T-helper 1 cell treated with Interleukin-12 subunit alpha and Interleukin-12 subunit beta and Interleukin-4 antibody, amounts not matched to agents 30 μg/mL and 1 μg/mL, for 36 hours (primary cell): ENCODE measurements at regions not wholly inside any gene's neighbourhood (a gene's known extent, or its start where the extent isn't known, plus 50 kb on each side); places are given as distances from the start of the nearest gene placed in this dataset.

Source experiments
- H3K27ac Mint-ChIP-seq: one replicate; pipeline ENCODE4 v1.8.0; 2021; ENCODE audit warnings: mild to moderate bottlenecking, mixed read lengths
- H3K27me3 Mint-ChIP-seq: one replicate; pipeline ENCODE4 v1.8.0; 2021; ENCODE audit warnings: low read depth, mixed read lengths
- H3K36me3 Mint-ChIP-seq: one replicate; pipeline ENCODE4 v1.8.0; 2021; ENCODE audit warnings: low read depth, mixed read lengths
- H3K4me1 Mint-ChIP-seq: one replicate; pipeline ENCODE4 v1.8.0; 2021; ENCODE audit warnings: low read depth, mixed read lengths
- H3K4me3 Mint-ChIP-seq: one replicate; pipeline ENCODE4 v1.8.0; 2021; ENCODE audit warnings: mild to moderate bottlenecking, moderate library complexity, mixed read lengths
- H3K9me3 Mint-ChIP-seq: one replicate; pipeline ENCODE4 v1.8.0; 2021; ENCODE audit warnings: mixed read lengths

DNA sequence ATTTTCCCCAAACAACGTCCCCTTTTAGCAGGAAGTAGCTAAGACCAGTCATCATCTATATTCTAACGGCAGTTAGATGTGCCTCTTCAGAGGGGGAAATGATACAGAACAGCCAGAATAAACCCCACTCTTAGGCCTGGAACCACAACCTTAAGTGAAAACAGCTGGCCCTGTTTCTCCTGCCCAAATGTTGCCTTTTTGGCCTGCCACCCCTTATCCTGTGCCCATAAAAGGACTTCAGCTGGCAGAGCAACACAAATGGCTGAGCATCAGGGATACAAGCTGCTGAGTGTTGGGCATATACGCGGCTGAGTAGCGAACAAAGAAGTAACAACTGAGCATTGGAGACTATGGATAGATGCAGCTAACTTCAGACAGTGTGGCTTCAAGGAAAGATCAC lies 1491.4 kb downstream of the LRRC4C start:
- Mint-ChIP-seq H3K27me3 (no peaks in the 10 kb centered on the region), H3K9me3 (peaks cover 24% of the 10 kb centered on the region), H3K4me1 (no peaks in the 10 kb centered on the region)

DNA sequence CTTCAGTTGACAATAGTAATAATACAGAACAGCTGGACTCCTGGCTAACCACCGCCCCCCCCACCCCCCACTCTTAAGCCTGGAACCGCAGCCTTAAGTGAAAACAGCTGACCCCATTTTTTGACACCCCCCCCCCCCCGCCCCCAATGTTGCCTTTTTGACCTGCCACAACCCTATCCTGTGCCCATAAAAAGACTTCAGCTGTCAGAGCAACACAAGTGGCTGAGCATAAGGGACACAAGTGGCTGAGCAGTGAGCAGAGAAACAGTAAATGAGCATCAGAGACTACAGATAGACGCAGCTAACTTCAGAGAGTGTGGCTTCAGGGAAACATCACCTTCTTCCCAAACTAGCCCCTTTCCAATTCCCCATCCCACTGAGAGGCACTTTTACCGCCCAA lies 1493.8 kb downstream of the LRRC4C start:
- Mint-ChIP-seq H3K27ac (no peak overlapping the region), H3K9me3 (peaks cover 20% of the 10 kb centered on the region), H3K27me3 (no peaks in the 10 kb centered on the region), H3K4me3 (no peak overlapping the region), H3K36me3 (no peaks in the 10 kb centered on the region), H3K4me1 (no peaks in the 10 kb centered on the region)

More for the DNA sequence above, 1491.4 kb downstream of the LRRC4C start:
- H3K4me3 Mint-ChIP-seq: no peak overlapping the region
- no peaks in the 10 kb centered on the region for H3K36me3 Mint-ChIP-seq
- no peak overlapping the region for H3K27ac Mint-ChIP-seq

DNA sequence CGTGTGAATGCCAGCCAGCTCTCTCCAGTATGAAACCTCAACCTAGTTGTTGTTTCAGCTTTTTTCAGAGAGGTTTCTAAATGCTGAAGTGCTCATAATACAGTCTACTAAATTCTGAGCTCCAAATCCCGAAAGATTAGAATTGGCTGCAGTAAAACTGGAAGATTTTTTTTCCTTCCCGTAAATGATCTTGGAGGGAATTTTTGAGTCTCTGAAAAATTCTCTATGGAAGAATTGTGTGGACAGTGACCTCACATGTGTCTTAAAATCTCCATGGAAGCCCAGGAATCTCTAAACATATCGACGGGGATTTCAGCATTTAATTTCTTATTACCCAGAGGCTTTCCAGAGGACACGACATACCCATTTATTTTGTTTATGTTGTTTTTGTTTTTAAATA lies 1499.2 kb downstream of the LRRC4C start:
- Mint-ChIP-seq H3K27me3 (no peaks in the 10 kb centered on the region), H3K27ac (no peak overlapping the region), H3K4me1 (no peaks in the 10 kb centered on the region)

DNA sequence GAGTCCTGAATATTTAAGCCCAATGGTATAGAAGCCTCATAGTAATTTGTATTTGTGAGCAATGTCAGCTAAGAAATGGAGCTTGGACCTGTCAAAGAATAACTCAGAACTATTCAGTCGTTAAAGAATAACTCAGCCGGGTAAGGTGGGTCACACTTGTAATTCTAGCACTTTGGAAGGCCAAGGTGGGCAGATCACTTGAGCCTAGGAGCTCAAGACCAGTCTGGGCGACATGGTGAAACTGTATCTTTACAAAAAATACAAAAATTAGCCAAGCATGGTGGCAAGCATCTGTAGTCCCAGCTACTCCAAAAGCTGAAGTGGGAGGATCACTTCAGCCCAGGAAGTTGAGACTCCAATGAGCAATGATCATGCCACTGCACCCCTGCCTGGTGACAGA lies 1526.5 kb downstream of the LRRC4C start:
- no peak overlapping the region for H3K27ac Mint-ChIP-seq
- no peaks in the 10 kb centered on the region for H3K4me1 Mint-ChIP-seq
- H3K9me3 Mint-ChIP-seq: peaks cover 23% of the 10 kb centered on the region
- H3K4me3 Mint-ChIP-seq: no peak overlapping the region
- H3K36me3 Mint-ChIP-seq: no peaks in the 10 kb centered on the region
- no peaks in the 10 kb centered on the region for H3K27me3 Mint-ChIP-seq

More for the DNA sequence above, 1499.2 kb downstream of the LRRC4C start:
- Mint-ChIP-seq H3K36me3 (no peaks in the 10 kb centered on the region), H3K4me3 (no peak overlapping the region), H3K9me3 (peaks cover 22% of the 10 kb centered on the region)

DNA sequence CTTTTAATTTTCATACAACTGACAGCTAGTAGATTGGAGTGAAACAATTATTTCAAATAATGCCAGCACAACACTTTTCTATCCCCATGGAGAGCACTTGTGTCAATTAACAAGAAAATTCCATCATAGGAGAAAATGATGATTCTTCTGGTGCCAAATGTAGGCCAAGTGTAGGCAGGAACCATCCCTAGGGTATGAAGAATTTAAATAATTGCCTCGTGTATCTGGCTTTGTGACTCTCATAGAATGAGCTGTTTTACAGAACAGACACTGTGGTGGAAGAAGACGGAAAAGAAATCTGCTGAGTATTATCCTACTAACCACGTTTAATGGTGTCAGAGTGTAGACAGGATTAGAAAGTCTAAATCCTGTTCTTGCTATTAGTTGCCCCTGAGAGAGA lies 1542.2 kb downstream of the LRRC4C start:
- H3K9me3 Mint-ChIP-seq: peaks cover 49% of the 10 kb centered on the region
- no peaks in the 10 kb centered on the region for H3K27me3 Mint-ChIP-seq
- H3K4me1 Mint-ChIP-seq: no peaks in the 10 kb centered on the region
- H3K36me3 Mint-ChIP-seq: no peaks in the 10 kb centered on the region
- H3K4me3 Mint-ChIP-seq: no peak overlapping the region
- H3K27ac Mint-ChIP-seq: no peak overlapping the region

- Mint-ChIP-seq H3K9me3 (peaks cover 23% of the 10 kb centered on the region), H3K36me3 (no peaks in the 10 kb centered on the region), H3K4me3 (no peak overlapping the region), H3K27me3 (no peaks in the 10 kb centered on the region), H3K4me1 (no peaks in the 10 kb centered on the region), H3K27ac (no peak overlapping the region)
Measured at GRCh38 chr11:39910087-39910486, 1549.4 kb downstream of the LRRC4C start.

DNA sequence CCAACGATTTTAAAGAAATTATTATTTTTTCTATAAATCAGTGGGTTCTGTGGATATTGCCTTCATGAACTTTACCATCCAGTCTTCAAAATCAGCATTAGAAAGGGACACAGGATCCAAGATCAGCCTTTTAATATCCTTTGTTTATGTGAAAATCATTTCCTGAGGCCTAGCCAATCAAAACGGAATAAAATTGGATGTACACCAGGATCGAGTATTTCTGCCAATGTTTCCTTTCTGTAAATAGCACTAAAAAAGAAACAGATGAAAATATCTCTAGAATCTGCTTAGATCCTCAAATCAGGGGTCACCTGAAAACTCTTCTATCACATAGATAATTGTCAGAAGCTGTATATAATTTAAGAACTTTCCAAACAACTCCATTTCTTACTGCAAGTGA lies 1598.5 kb downstream of the LRRC4C start:
- peaks cover 22% of the 10 kb centered on the region for H3K9me3 Mint-ChIP-seq
- no peaks in the 10 kb centered on the region for H3K36me3 Mint-ChIP-seq
- H3K27me3 Mint-ChIP-seq: no peaks in the 10 kb centered on the region
- no peaks in the 10 kb centered on the region for H3K4me1 Mint-ChIP-seq
- H3K4me3 Mint-ChIP-seq: no peak overlapping the region
- no peak overlapping the region for H3K27ac Mint-ChIP-seq

DNA sequence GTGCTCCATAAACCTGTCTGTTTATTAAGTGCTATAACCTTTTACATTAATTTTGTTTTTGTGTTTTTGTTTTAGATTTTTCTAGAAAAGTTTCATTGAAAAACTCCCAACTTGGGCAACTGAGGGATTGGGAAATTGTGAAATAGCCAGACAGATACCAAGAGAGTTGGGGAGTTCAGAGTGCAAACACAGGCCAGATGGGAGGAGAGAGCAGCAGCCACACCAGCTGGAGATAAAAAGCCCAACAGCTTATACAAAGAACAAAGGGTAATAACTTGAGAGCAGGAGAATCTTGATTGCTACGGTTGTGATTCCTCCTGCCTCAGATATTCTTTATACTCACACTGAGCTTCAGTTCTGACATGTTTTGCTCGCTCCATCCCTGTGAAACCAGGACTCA lies 1642.2 kb downstream of the LRRC4C start:
- H3K27me3 Mint-ChIP-seq: no peaks in the 10 kb centered on the region
- H3K27ac Mint-ChIP-seq: no peak overlapping the region
- peaks cover 52% of the 10 kb centered on the region for H3K9me3 Mint-ChIP-seq

DNA sequence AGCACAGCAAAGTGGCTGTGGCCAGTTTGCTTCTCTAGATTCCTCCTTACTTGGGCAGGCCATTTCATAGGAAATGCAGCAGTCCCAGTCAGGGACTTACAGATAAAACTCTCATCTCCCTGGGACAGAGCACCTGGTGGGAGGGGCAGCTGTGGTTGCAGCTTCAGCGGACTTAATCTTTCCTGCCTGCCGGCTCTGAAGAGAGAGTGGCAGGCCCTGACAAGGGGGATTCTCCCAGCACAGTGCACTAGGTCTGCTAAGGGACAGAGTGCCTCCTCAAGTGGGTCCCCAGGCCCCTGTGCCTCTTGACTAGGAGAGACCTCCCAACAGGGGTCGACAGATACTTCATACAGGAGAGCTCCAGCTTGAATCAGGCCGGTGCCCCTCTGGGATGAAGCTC lies 1649.1 kb downstream of the LRRC4C start:
- H3K9me3 Mint-ChIP-seq: peaks cover 51% of the 10 kb centered on the region
- H3K36me3 Mint-ChIP-seq: no peaks in the 10 kb centered on the region
- H3K4me1 Mint-ChIP-seq: no peaks in the 10 kb centered on the region
- H3K4me3 Mint-ChIP-seq: no peak overlapping the region
- H3K27me3 Mint-ChIP-seq: no peaks in the 10 kb centered on the region
- H3K27ac Mint-ChIP-seq: no peak overlapping the region

More for the DNA sequence above, 1642.2 kb downstream of the LRRC4C start:
- Mint-ChIP-seq H3K36me3 (no peaks in the 10 kb centered on the region), H3K4me1 (no peaks in the 10 kb centered on the region), H3K4me3 (no peak overlapping the region)

DNA sequence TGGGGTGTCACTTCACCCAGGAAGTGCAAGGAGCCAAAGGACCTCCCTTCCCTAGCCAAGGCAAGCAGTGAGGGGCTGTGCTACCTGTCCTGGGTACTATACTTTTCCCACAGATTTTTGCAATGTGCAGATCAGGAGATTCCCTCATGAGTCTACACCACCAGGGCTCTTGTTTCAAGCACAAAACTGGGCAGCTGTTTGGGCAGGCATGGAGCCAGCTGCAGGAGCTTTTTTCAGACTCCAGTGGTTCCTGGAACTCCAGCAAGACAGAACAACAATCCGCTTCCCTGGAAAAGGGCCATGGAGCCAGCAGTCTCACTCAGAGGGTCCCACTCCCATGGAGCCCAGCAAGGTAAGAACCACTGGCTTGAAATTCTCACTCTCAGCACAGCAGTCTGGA lies 1649.6 kb downstream of the LRRC4C start:
- Mint-ChIP-seq H3K36me3 (no peaks in the 10 kb centered on the region), H3K9me3 (peaks cover 48% of the 10 kb centered on the region), H3K4me3 (no peak overlapping the region), H3K4me1 (no peaks in the 10 kb centered on the region), H3K27ac (no peak overlapping the region), H3K27me3 (no peaks in the 10 kb centered on the region)

DNA sequence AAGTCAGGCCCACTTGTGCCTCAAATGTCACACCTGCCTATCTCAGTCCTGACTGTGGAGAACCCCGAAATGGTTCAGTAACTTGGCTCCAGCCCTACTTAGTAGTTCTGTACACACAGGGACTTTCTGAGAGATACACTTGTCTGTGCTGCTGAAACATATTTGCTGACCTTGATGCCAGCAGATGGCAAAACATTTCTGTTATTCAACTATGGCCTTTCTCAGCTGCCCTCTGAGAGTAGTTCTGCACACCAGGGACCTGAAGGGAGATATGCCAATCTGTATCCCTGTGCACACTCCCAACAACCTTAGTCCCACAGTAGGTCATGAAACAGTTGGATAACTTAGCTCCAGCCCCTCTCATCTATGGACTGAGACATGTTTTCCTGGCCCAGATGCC lies 1651.5 kb downstream of the LRRC4C start:
- Mint-ChIP-seq H3K4me3 (no peak overlapping the region), H3K9me3 (peaks cover 41% of the 10 kb centered on the region), H3K4me1 (no peaks in the 10 kb centered on the region), H3K27me3 (no peaks in the 10 kb centered on the region), H3K36me3 (no peaks in the 10 kb centered on the region), H3K27ac (no peak overlapping the region)

DNA sequence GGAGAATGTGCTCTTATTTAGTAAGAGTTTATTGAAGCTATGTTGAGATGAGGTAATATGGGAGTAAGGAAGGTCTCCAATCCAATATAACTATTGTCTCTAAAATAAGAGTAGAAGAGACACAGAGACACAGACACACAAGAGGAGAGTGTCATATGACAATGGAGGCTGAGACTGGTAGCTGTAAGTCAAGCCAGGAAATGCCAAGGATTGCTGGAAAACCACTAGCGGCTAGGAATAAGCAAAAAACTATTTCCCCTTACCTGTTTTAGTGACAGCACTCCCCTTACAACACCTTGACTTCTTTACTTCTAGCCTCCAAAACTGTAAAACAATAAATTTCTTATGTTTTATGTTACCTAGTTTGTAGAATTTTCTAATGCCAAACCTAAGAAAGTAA lies 1652.8 kb downstream of the LRRC4C start:
- H3K27ac Mint-ChIP-seq: no peak overlapping the region
- H3K27me3 Mint-ChIP-seq: no peaks in the 10 kb centered on the region
- no peaks in the 10 kb centered on the region for H3K4me1 Mint-ChIP-seq
- H3K36me3 Mint-ChIP-seq: no peaks in the 10 kb centered on the region
- H3K4me3 Mint-ChIP-seq: no peak overlapping the region
- H3K9me3 Mint-ChIP-seq: peaks cover 32% of the 10 kb centered on the region

DNA sequence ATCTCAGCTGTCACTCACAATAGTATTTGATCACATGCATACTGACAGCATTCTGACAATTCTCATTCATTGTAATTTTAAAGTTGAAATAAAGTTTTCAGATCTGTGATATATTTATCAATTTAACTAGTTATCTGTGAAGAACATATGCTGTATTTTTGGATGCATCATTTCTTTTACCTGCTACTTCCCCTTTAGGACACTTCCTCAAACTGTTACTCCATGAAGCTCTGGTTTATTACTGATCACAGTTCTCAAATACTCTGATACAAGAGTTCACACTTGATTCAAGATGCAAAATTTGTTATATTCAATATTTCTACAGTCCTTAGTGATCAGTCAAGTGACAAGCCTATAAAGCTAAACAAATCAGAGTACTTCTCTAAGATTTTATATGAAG lies 1655.2 kb downstream of the LRRC4C start:
- H3K4me1 Mint-ChIP-seq: no peaks in the 10 kb centered on the region
- peaks cover 23% of the 10 kb centered on the region for H3K9me3 Mint-ChIP-seq
- H3K36me3 Mint-ChIP-seq: no peaks in the 10 kb centered on the region
- H3K27ac Mint-ChIP-seq: no peak overlapping the region
- no peak overlapping the region for H3K4me3 Mint-ChIP-seq
- no peaks in the 10 kb centered on the region for H3K27me3 Mint-ChIP-seq

DNA sequence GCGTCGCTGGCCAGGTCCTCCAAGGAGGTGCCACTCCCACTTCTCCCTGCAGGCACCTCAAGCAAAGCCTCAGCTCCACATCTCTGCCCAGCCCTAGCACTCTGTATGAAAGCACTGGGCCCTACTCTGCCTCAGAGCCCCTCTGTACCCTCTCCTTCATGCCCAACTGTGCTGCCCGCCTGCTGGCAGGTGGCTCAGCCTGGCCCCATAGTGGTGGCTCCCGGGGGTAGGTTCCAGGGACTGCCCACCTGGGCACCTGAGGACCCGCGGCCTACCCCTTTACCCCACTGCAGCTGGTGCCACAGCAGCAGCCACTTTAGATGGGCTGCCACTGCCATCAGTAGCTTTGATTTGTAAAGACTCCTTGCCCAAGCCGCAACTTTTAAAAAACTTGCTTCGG lies 1672.8 kb downstream of the LRRC4C start:
- H3K9me3 Mint-ChIP-seq: peaks cover 8% of the 10 kb centered on the region

DNA sequence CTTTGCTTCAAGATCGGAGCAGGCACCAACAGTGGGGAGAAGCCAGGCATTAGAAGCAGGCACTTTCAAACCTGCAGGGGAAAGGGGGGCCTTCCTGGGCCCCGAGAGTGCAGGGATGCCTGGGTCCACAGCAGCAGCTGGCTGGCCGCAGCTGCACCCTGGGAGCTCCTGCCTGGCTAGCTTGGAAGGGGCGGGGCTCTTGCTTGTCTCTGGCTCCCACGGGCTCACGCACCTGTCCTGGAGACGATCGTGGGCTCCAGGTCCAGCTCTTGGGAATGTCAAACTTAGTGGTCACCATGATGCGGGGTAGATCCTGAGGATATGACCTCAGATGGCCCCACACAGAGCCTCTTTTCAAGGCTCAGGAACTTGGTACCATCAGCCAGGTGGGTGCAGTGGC lies 1673.2 kb downstream of the LRRC4C start:
- Mint-ChIP-seq H3K4me1 (no peaks in the 10 kb centered on the region), H3K4me3 (no peak overlapping the region), H3K36me3 (no peaks in the 10 kb centered on the region), H3K27me3 (no peaks in the 10 kb centered on the region), H3K9me3 (peaks cover 8% of the 10 kb centered on the region), H3K27ac (no peak overlapping the region)

More for the DNA sequence above, 1672.8 kb downstream of the LRRC4C start:
- no peak overlapping the region for H3K4me3 Mint-ChIP-seq
- H3K4me1 Mint-ChIP-seq: no peaks in the 10 kb centered on the region
- H3K27ac Mint-ChIP-seq: no peak overlapping the region
- no peaks in the 10 kb centered on the region for H3K27me3 Mint-ChIP-seq
- H3K36me3 Mint-ChIP-seq: no peaks in the 10 kb centered on the region

- Mint-ChIP-seq H3K9me3 (peaks cover 8% of the 10 kb centered on the region), H3K36me3 (no peaks in the 10 kb centered on the region), H3K4me1 (no peaks in the 10 kb centered on the region), H3K27ac (no peak overlapping the region), H3K27me3 (no peaks in the 10 kb centered on the region), H3K4me3 (no peak overlapping the region)
Measured at GRCh38 chr11:39784873-39785272, 1674.6 kb downstream of the LRRC4C start.
